ENCODE measurements at regions not wholly inside any gene's neighbourhood (a gene's known extent, or its start where the extent isn't known, plus 50 kb on each side); places are given as distances from the start of the nearest gene placed in this dataset.
"Not testable (repeated sequence)": the region's sequence is repeated elsewhere in the genome, so short reads cannot be mapped to it uniquely, and the experiment has no call there.

- H3K36me3 ChIP-seq (ENCODE audit: control insufficient read depth in 2 of 2, insufficient read depth in 2 of 2, low read length in 2 of 2) = no peaks in the 10 kb centered on the region
- no peaks in the 10 kb centered on the region for H3K9me3 ChIP-seq (ENCODE audit: control insufficient read depth in 2 of 2, low read length in 2 of 2)
- H3K27ac ChIP-seq (ENCODE audit: low read length) = no peak overlapping the region
- H3K4me3 ChIP-seq (ENCODE audit: low read length in 2 of 2) = no peak overlapping the region
- no peaks in the 10 kb centered on the region for H3K4me1 ChIP-seq (ENCODE audit: control insufficient read depth, insufficient read depth, low read length)
- peaks cover 3 to 9% of the 10 kb centered on the region in 2 donors for H3K27me3 ChIP-seq (ENCODE audit: control insufficient read depth in 1 of 2, insufficient read depth in 2 of 2, low read length in 2 of 2)
- H3K9ac ChIP-seq (ENCODE audit: low read length in 2 of 2) = no peak overlapping the region
Observed at GRCh38 chr14:104474495-104475213, 104.9 kb upstream of the C14orf180 start.

DNA sequence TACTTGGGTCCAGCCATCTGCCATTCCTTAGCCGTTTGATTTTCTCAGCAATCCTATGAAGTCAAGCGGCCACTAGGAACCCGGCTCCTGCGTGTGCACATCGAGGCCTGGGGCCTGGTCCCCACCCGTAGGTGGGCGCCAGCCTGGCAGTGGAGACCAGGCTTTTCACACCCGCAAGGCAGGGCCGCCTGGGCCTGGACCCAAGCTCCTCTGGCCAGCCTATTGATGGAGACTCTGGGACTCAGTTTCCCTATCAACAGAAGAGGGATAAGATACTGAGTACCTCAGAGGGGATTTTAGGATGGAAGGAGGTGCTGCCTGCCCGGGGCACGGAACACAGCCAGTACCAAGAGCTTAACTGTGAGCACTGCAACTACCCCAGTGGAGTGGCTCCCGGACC, 104.3 kb upstream of the C14orf180 start:
- Histone ChIP-seq H3K36me3 (ENCODE audit: control insufficient read depth in 2 of 2, insufficient read depth in 2 of 2, low read length in 2 of 2) (no peaks in the 10 kb centered on the region), H3K4me3 (ENCODE audit: low read length in 2 of 2) (no peak overlapping the region), H3K27me3 (ENCODE audit: control insufficient read depth in 1 of 2, insufficient read depth in 2 of 2, low read length in 2 of 2) (peaks cover 3 to 9% of the 10 kb centered on the region in 2 donors), H3K9ac (ENCODE audit: low read length in 2 of 2) (no peak overlapping the region), H3K9me3 (ENCODE audit: control insufficient read depth in 2 of 2, low read length in 2 of 2) (peaks cover 2% of the 10 kb centered on the region in 2 donors), H3K27ac (ENCODE audit: low read length) (no peak overlapping the region), H3K4me1 (ENCODE audit: control insufficient read depth, insufficient read depth, low read length) (no peaks in the 10 kb centered on the region)

DNA sequence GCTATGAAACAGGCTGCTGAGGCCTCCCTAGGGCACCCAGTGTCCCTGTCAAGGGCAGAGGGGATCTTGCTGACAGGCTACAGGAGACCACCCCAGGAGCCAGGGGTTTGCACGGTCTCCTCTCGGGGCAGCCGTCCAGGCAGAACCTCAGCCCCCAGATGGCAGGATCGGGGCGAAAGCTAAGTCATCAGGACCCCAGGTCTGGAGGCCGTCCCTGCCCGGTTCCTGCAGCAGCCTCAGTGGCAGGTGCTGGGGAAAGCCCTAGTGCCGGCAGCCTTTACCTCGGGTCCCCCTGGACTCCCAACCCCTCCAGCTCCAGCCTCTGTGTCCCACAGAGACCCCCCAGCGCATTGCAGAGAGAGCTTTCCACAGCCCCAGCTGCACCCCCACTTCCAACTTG, 103.8 kb upstream of the C14orf180 start:
- no peaks in the 10 kb centered on the region for H3K36me3 ChIP-seq (ENCODE audit: control insufficient read depth in 2 of 2, insufficient read depth in 2 of 2, low read length in 2 of 2)
- no peaks in the 10 kb centered on the region for H3K4me1 ChIP-seq (ENCODE audit: control insufficient read depth, insufficient read depth, low read length)
- no peak overlapping the region for H3K4me3 ChIP-seq (ENCODE audit: low read length in 2 of 2)
- H3K9me3 ChIP-seq (ENCODE audit: control insufficient read depth in 2 of 2, low read length in 2 of 2) = peaks cover 2 to 5% of the 10 kb centered on the region in 2 donors
- no peak overlapping the region for H3K9ac ChIP-seq (ENCODE audit: low read length in 2 of 2)
- peaks cover 3 to 9% of the 10 kb centered on the region in 2 donors for H3K27me3 ChIP-seq (ENCODE audit: control insufficient read depth in 1 of 2, insufficient read depth in 2 of 2, low read length in 2 of 2)
- H3K27ac ChIP-seq (ENCODE audit: low read length) = no peak overlapping the region

DNA sequence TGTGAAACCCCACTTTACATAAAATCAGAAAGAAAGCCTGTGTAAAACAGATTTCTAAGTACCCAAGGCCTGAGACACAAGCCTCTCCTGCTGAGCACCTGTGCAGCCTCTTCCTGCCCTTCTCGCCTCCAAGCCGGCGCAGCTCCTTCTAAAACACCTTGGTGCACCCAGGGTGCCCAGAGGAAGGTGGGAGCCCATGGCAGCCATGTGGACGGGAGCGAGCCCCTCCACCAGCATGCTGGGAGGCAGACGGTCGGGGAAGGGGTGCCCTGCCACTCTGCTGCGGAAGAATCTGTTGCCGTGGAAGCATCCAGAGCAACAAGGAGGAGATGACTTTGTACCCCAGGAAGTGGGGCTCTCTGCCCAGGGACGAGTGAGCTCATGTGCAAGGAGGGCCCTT, 103.1 kb upstream of the C14orf180 start:
- H3K27ac ChIP-seq (ENCODE audit: low read length) = no peak overlapping the region
- no peak overlapping the region for H3K9ac ChIP-seq (ENCODE audit: low read length in 2 of 2)
- H3K4me1 ChIP-seq (ENCODE audit: control insufficient read depth, insufficient read depth, low read length) = no peaks in the 10 kb centered on the region
- peaks cover 3 to 9% of the 10 kb centered on the region in 2 donors for H3K27me3 ChIP-seq (ENCODE audit: control insufficient read depth in 1 of 2, insufficient read depth in 2 of 2, low read length in 2 of 2)
- H3K4me3 ChIP-seq (ENCODE audit: low read length in 2 of 2) = no peak overlapping the region
- no peaks in the 10 kb centered on the region for H3K36me3 ChIP-seq (ENCODE audit: control insufficient read depth in 2 of 2, insufficient read depth in 2 of 2, low read length in 2 of 2)
- H3K9me3 ChIP-seq (ENCODE audit: control insufficient read depth in 2 of 2, low read length in 2 of 2) = peaks cover 2 to 5% of the 10 kb centered on the region in 2 donors

DNA sequence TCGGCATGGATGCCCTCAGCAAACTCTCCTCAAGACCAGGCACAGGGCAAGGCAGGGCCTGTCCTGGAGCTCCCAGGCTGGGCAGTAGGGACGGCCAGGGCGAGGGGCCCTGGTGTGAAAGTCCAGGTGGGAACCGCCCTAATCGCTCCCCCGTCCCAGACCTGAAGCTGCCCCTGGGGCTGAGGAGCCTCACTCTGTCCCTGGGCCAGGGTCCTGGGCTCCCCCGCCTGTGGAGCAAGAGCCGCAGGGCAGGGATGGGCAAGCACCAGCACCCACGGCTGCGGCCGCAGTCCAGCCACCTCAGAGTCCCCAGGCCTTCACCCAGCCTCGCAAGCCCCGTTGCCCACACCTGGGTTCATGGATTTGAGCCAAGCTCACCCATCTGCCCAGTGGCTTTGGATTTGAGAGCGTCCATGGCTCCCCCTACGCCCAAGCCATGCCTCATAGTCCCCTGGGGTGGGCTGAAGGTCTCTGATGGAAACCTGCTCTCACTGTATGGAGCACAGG, 102.4 kb upstream of the C14orf180 start:
- H3K27me3 ChIP-seq (ENCODE audit: control insufficient read depth in 1 of 2, insufficient read depth in 2 of 2, low read length in 2 of 2) = peaks cover 3 to 9% of the 10 kb centered on the region in 2 donors
- H3K36me3 ChIP-seq (ENCODE audit: control insufficient read depth in 2 of 2, insufficient read depth in 2 of 2, low read length in 2 of 2) = no peaks in the 10 kb centered on the region
- no peaks in the 10 kb centered on the region for H3K4me1 ChIP-seq (ENCODE audit: control insufficient read depth, insufficient read depth, low read length)
- no peak overlapping the region for H3K4me3 ChIP-seq (ENCODE audit: low read length in 2 of 2)
- H3K9ac ChIP-seq (ENCODE audit: low read length in 2 of 2) = no peak overlapping the region
- no peak overlapping the region for H3K27ac ChIP-seq (ENCODE audit: low read length)
- H3K9me3 ChIP-seq (ENCODE audit: control insufficient read depth in 2 of 2, low read length in 2 of 2) = peaks cover 2 to 10% of the 10 kb centered on the region in 2 donors

- Histone ChIP-seq H3K9ac (ENCODE audit: low read length in 2 of 2) (no peak overlapping the region), H3K4me3 (ENCODE audit: low read length in 2 of 2) (no peak overlapping the region), H3K9me3 (ENCODE audit: control insufficient read depth in 2 of 2, low read length in 2 of 2) (peaks cover 2 to 10% of the 10 kb centered on the region in 2 donors), H3K4me1 (ENCODE audit: control insufficient read depth, insufficient read depth, low read length) (no peaks in the 10 kb centered on the region), H3K36me3 (ENCODE audit: control insufficient read depth in 2 of 2, insufficient read depth in 2 of 2, low read length in 2 of 2) (no peaks in the 10 kb centered on the region), H3K27me3 (ENCODE audit: control insufficient read depth in 1 of 2, insufficient read depth in 2 of 2, low read length in 2 of 2) (peaks cover 3 to 9% of the 10 kb centered on the region in 2 donors), H3K27ac (ENCODE audit: low read length) (no peak overlapping the region)
Observed at GRCh38 chr14:104477666-104478380, 101.7 kb upstream of the C14orf180 start.

- no peak overlapping the region for H3K4me3 ChIP-seq (ENCODE audit: low read length in 2 of 2)
Observed at GRCh38 chr14:104478656-104479055, 100.9 kb upstream of the C14orf180 start.

GRCh38 chr14:104479901-104480300, 99.7 kb upstream of the C14orf180 start:
- no peak overlapping the region for H3K9ac ChIP-seq (ENCODE audit: low read length in 2 of 2)
- H3K27ac ChIP-seq (ENCODE audit: low read length) = no peak overlapping the region
- no peak overlapping the region for H3K4me3 ChIP-seq (ENCODE audit: low read length in 2 of 2)
- H3K36me3 ChIP-seq (ENCODE audit: control insufficient read depth in 2 of 2, insufficient read depth in 2 of 2, low read length in 2 of 2) = no peaks in the 10 kb centered on the region
- H3K9me3 ChIP-seq (ENCODE audit: control insufficient read depth in 2 of 2, low read length in 2 of 2) = peaks cover 2 to 10% of the 10 kb centered on the region in 2 donors
- H3K4me1 ChIP-seq (ENCODE audit: control insufficient read depth, insufficient read depth, low read length) = no peaks in the 10 kb centered on the region
- peaks cover 3 to 7% of the 10 kb centered on the region in 2 donors for H3K27me3 ChIP-seq (ENCODE audit: control insufficient read depth in 1 of 2, insufficient read depth in 2 of 2, low read length in 2 of 2)

More at GRCh38 chr14:104478656-104479055, 100.9 kb upstream of the C14orf180 start:
- no peak overlapping the region for H3K27ac ChIP-seq (ENCODE audit: low read length)
- H3K27me3 ChIP-seq (ENCODE audit: control insufficient read depth in 1 of 2, insufficient read depth in 2 of 2, low read length in 2 of 2) = peaks cover 3 to 9% of the 10 kb centered on the region in 2 donors
- peaks cover 2 to 10% of the 10 kb centered on the region in 2 donors for H3K9me3 ChIP-seq (ENCODE audit: control insufficient read depth in 2 of 2, low read length in 2 of 2)
- no peak overlapping the region for H3K9ac ChIP-seq (ENCODE audit: low read length in 2 of 2)
- H3K4me1 ChIP-seq (ENCODE audit: control insufficient read depth, insufficient read depth, low read length) = no peaks in the 10 kb centered on the region
- no peaks in the 10 kb centered on the region for H3K36me3 ChIP-seq (ENCODE audit: control insufficient read depth in 2 of 2, insufficient read depth in 2 of 2, low read length in 2 of 2)

DNA sequence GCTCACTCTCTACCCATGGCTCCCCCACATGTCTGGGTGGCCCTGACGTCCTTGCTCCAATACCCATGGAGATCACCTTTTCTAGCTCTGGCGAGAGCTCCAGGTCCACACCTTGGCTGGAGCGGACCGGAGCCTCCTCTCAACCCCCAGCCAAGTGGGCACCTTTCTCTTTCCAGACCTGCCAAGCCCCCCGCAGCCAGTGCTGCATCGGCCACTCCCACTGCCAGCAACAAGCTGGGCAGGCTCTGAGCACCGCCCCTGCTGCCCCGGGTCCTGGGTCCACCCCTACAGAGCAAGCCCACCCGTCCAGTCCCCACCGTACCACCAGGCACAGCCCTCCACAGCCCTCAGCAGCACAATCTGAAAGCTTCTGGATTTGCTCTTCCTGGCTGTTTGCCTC, 98.2 kb upstream of the C14orf180 start:
- Histone ChIP-seq H3K4me1 (ENCODE audit: control insufficient read depth, insufficient read depth, low read length) (no peaks in the 10 kb centered on the region), H3K27ac (ENCODE audit: low read length) (no peak overlapping the region), H3K27me3 (ENCODE audit: control insufficient read depth in 1 of 2, insufficient read depth in 2 of 2, low read length in 2 of 2) (peaks cover 2 to 4% of the 10 kb centered on the region in 2 donors), H3K9ac (ENCODE audit: low read length in 2 of 2) (no peak overlapping the region), H3K4me3 (ENCODE audit: low read length in 2 of 2) (no peak overlapping the region), H3K36me3 (ENCODE audit: control insufficient read depth in 2 of 2, insufficient read depth in 2 of 2, low read length in 2 of 2) (no peaks in the 10 kb centered on the region), H3K9me3 (ENCODE audit: control insufficient read depth in 2 of 2, low read length in 2 of 2) (peaks cover 2 to 10% of the 10 kb centered on the region in 2 donors)

- H3K27me3 ChIP-seq (ENCODE audit: control insufficient read depth in 1 of 2, insufficient read depth in 2 of 2, low read length in 2 of 2); H3K9ac ChIP-seq (ENCODE audit: low read length in 2 of 2); H3K4me3 ChIP-seq (ENCODE audit: low read length in 2 of 2); H3K27ac ChIP-seq (ENCODE audit: low read length); H3K36me3 ChIP-seq (ENCODE audit: control insufficient read depth in 2 of 2, insufficient read depth in 2 of 2, low read length in 2 of 2); H3K4me1 ChIP-seq (ENCODE audit: control insufficient read depth, insufficient read depth, low read length): not testable (repeated sequence)
- H3K9me3 ChIP-seq (ENCODE audit: control insufficient read depth in 2 of 2, low read length in 2 of 2) = peaks cover 2 to 10% of the 10 kb centered on the region in 2 donors
Observed at GRCh38 chr14:104482017-104482416, 97.5 kb upstream of the C14orf180 start.

All from stomach smooth muscle (tissue), 2 donors.